Stomach (tissue), 4 donors: ENCODE measurements at regions not wholly inside any gene's neighbourhood (a gene's known extent, or its start where the extent isn't known, plus 50 kb on each side); places are given as distances from the start of the nearest gene placed in this dataset.

ENCODE experiments used
- CTCF ChIP-seq, 7 experiments: fragments of 450-650 bp in 4 of 7; fragments of 200-600 bp in 3 of 7; sonication (generic) in 3 of 7; IDR thresholded peaks; one replicate each; pipeline ENCODE4 v1.5.1; 2016 to 2019; ENCODE audit warnings: antibody characterized with exemption in 7 of 7, control low read depth in 2 of 7, mild to moderate bottlenecking in 1 of 7
- EP300 ChIP-seq: sonication (generic); formaldehyde crosslinking; IDR thresholded peaks from one replicate; pipeline ENCODE4 v1.6.1; 2017; ENCODE audit warnings: antibody characterized with exemption
- POLR2A ChIP-seq, 4 donors: fragments of 450-650 bp; IDR thresholded peaks; one replicate each; pipeline ENCODE4 v1.6.1; 2016; ENCODE audit warnings: antibody characterized with exemption in 4 of 4, control low read depth in 2 of 4, mild to moderate bottlenecking in 1 of 4, moderate library complexity in 1 of 4
- POLR2AphosphoS5 ChIP-seq, 3 donors: sonication (generic); formaldehyde crosslinking; IDR thresholded peaks; one replicate each; pipeline ENCODE4 v1.6.1; 2016; ENCODE audit warnings: antibody characterized with exemption in 3 of 3

GRCh38 chr3:145079436-145079835, 1081.5 kb downstream of the PLOD2 start:
- no peak for TF ChIP-seq CTCF (IDR thresholded peaks at IDR 0.05)
- TF ChIP-seq EP300: no peak
- no peak for TF ChIP-seq POLR2AphosphoS5 (IDR thresholded peaks at IDR 0.05)
- TF ChIP-seq POLR2A (IDR thresholded peaks at IDR 0.05): no peak
